GM20000 (cell line): ENCODE measurements at regions not wholly inside any gene's neighbourhood (a gene's known extent, or its start where the extent isn't known, plus 50 kb on each side); places are given as distances from the start of the nearest gene placed in this dataset.
"Not testable (repeated sequence)": the region's sequence is repeated elsewhere in the genome, so short reads cannot be mapped to it uniquely, and the experiment has no call there.

Experiments
- DNase-seq: peaks from one replicate; pipeline ENCODE4 v3.0.0; 2012; ENCODE audit warnings: low spot score
- CTCF ChIP-seq: IDR thresholded peaks from 2 replicates; pipeline ENCODE4 v1.5.1; 2012; ENCODE audit warnings: mild to moderate bottlenecking, control low read depth; ENCODE audit errors: extremely low read depth, missing control alignments

- DNase-seq, result no peak
- no peak for TF ChIP-seq CTCF
Measured at GRCh38 chr2:18961991-18962421, 372.6 kb upstream of the NT5C1B start.

- no peak for DNase-seq
- no peak for TF ChIP-seq CTCF
Measured at GRCh38 chr2:18959952-18960717, 370.8 kb upstream of the NT5C1B start.

GRCh38 chr2:18959200-18959599, 369.8 kb upstream of the NT5C1B start:
- DNase-seq, result no peak
- TF ChIP-seq CTCF, result no peak

- no peak for DNase-seq
- TF ChIP-seq CTCF, result no peak
Measured at GRCh38 chr2:18957909-18958308, 368.5 kb upstream of the NT5C1B start.

- no peak for TF ChIP-seq CTCF
- DNase-seq, result no peak
Measured at GRCh38 chr2:18950361-18950851, 361.0 kb upstream of the NT5C1B start.

GRCh38 chr2:18949871-18950270, 360.5 kb upstream of the NT5C1B start:
- DNase-seq, result no peak
- TF ChIP-seq CTCF, result no peak

GRCh38 chr2:18940184-18940583, 350.8 kb upstream of the NT5C1B start:
- DNase-seq, result peak; percentile 24

GRCh38 chr2:18939740-18940139, 350.4 kb upstream of the NT5C1B start:
- DNase-seq, result not testable (repeated sequence)

More at GRCh38 chr2:18940184-18940583, 350.8 kb upstream of the NT5C1B start:
- TF ChIP-seq CTCF, result no peak
